ENCODE measurements at regions not wholly inside any gene's neighbourhood (a gene's known extent, or its start where the extent isn't known, plus 50 kb on each side); places are given as distances from the start of the nearest gene placed in this dataset.

GRCh38 chr5:154593071-154593470 is 115.0 kb upstream of the HAND1 start:
- TF ChIP-seq POLR2AphosphoS5 (IDR thresholded peaks at IDR 0.05; ENCODE audit: low read depth, low read length) (no peak), POU2F2 (IDR thresholded peaks at IDR 0.05; ENCODE audit: low read depth, low read length) (no peak)
